ENCODE measurements at regions not wholly inside any gene's neighbourhood (a gene's known extent, or its start where the extent isn't known, plus 50 kb on each side); places are given as distances from the start of the nearest gene placed in this dataset.

DNA sequence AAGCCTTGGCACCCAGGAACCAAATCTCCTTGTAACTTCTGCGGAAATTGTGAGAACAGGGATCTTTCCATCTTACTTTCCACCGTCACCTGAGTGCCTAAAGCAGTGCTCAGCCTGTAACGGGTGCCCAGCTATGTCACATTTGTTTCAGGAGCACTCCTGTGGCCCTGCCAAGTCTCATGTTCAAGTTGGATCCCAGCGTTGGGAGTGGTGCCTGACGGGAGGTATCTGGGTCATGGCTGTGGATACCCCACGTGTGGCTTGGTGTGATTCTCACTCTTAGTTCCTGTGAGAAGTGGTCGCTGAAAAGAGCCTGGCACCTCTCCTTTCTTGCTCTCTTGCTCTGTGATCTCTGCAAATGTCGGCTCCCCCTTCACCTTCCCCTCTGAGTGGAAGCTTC, 114.9 kb downstream of the UQCRFS1 start:
- DNase-seq (ENCODE audit: extremely low read depth, low read depth), result no peak
- no peak for TF ChIP-seq CTCF (IDR thresholded peaks at IDR 0.05; ENCODE audit: low read depth, low read length)

GRCh38 chr19:29096896-29097295, 116.1 kb downstream of the UQCRFS1 start:
- TF ChIP-seq CTCF (IDR thresholded peaks at IDR 0.05; ENCODE audit: low read depth, low read length), result no peak
- no peak for DNase-seq (ENCODE audit: extremely low read depth, low read depth)

DNA sequence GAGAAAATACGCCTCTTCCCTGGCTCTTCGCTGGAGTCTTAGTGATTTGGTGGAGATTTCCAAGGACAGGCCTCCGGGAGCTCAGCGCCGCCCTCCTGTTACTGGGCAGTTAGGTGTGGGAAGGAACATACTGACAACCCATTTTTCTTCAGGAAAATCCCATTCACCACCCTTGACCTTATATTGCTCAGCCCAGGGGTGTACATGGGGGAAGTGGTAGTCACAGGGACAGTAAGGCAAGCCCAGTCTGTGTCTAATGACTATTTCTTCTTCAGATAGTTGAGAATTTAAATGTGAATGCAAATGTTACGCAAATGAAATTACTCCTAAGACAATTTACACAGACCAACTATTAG, 119.4 kb downstream of the UQCRFS1 start:
- no peak for TF ChIP-seq CTCF (IDR thresholded peaks at IDR 0.05; ENCODE audit: low read depth, low read length)
- no peak for DNase-seq (ENCODE audit: extremely low read depth, low read depth)

- no peak for TF ChIP-seq CTCF (IDR thresholded peaks at IDR 0.05; ENCODE audit: low read depth, low read length)
- no peak for DNase-seq (ENCODE audit: extremely low read depth, low read depth)
Measured at GRCh38 chr19:29092712-29093552, 120.0 kb downstream of the UQCRFS1 start.

DNA sequence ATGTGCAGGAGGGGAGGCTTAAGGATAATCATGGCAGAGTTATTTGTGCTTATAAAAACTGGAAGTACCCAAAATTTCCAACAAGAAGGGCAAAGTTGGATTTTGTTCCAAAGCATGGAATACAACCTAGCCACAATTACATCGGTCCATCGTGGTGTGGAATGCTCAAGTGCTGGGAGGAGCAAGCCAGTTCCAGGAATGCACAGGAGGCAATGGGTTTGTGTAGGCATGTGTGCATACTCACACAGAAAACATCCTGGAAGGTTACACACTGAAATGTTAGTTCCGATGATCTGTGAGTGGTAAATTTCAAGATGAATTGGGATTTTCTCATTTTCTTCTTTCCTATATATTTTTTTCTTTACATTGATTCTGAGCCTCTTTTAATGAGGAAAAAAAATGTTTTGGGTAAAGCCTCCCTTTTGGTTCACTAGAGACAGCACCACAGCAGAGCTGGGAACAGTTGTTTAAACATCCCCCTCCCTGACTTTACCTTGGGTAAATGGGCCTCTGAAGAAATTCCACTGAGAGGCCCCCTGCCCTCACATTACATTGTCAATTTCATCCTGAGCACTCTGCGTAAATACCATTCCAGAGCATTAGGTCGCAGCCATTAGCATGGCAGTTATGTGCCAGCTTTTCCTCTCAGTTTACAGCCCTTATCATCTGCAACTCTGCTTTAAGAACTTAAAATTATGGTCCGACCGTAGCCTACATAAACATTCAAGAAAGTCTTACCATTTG, 122.0 kb downstream of the UQCRFS1 start:
- DNase-seq (ENCODE audit: extremely low read depth, low read depth), result no peak
- TF ChIP-seq CTCF (IDR thresholded peaks at IDR 0.05; ENCODE audit: low read depth, low read length), result no peak

DNA sequence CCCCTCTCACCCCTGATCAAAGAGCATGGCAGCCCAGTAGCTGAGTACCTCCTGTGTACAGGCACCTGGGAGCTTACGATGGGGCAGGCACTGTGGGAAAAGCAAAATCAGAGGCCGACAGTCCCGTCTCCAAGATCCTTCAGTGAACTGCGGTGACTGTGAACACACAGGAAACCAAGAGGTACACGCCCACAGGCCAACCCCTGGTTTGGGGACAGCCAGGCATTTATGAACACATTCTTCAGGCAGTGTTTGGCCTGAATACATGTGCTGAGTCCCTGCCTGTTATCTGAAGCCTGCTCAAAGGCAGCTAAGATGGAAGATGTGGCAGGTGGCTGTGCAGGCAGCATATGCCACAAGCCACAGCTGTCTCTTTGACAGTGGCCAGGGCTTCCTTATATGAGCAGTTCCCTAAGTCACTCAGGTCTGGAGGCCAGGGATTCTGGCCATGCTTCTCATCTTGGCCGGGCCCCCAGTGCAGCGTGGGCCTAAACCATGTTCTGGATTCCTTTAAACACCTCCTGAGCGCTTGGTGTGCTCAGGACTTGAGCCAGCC, 123.6 kb downstream of the UQCRFS1 start:
- TF ChIP-seq CTCF (IDR thresholded peaks at IDR 0.05; ENCODE audit: low read depth, low read length), result no peak
- DNase-seq (ENCODE audit: extremely low read depth, low read depth), result no peak

- no peak for DNase-seq (ENCODE audit: extremely low read depth, low read depth)
- no peak for TF ChIP-seq CTCF (IDR thresholded peaks at IDR 0.05; ENCODE audit: low read depth, low read length)
Measured at GRCh38 chr19:29088761-29089160, 124.2 kb downstream of the UQCRFS1 start.

Data from AG09319 (cell line).